ENCODE measurements at regions not wholly inside any gene's neighbourhood (a gene's known extent, or its start where the extent isn't known, plus 50 kb on each side); places are given as distances from the start of the nearest gene placed in this dataset.

- H3K4me1 ChIP-seq (ENCODE audit: insufficient read depth, low read length): peaks cover 14% of the 10 kb centered on the region; the same call in 1 of the 2 replicates
- H3K9ac ChIP-seq (ENCODE audit: low read depth, low read length): no peak overlapping the region
- no peaks in the 10 kb centered on the region for H3K9me3 ChIP-seq (ENCODE audit: control insufficient read depth, insufficient read depth, low read length)
- H3K36me3 ChIP-seq (ENCODE audit: insufficient read depth, low read length): no peaks in the 10 kb centered on the region
Observed at GRCh38 chr13:106401081-106401480, 134.4 kb downstream of the EFNB2 start.

- Histone ChIP-seq H3K36me3 (ENCODE audit: insufficient read depth, low read length) (no peaks in the 10 kb centered on the region), H3K9me3 (ENCODE audit: control insufficient read depth, insufficient read depth, low read length) (no peaks in the 10 kb centered on the region), H3K4me1 (ENCODE audit: insufficient read depth, low read length) (peaks cover 14% of the 10 kb centered on the region; the same call in 1 of the 2 replicates), H3K9ac (ENCODE audit: low read depth, low read length) (no peak overlapping the region)
Observed at GRCh38 chr13:106400289-106400688, 135.2 kb downstream of the EFNB2 start.

- Histone ChIP-seq H3K36me3 (ENCODE audit: insufficient read depth, low read length) (no peaks in the 10 kb centered on the region), H3K9ac (ENCODE audit: low read depth, low read length) (no peak overlapping the region), H3K4me1 (ENCODE audit: insufficient read depth, low read length) (peaks cover 14% of the 10 kb centered on the region; the same call in 1 of the 2 replicates), H3K9me3 (ENCODE audit: control insufficient read depth, insufficient read depth, low read length) (no peaks in the 10 kb centered on the region)
Observed at GRCh38 chr13:106398289-106398688, 137.2 kb downstream of the EFNB2 start.

GRCh38 chr13:106393776-106394175 is 141.7 kb downstream of the EFNB2 start:
- Histone ChIP-seq H3K36me3 (ENCODE audit: insufficient read depth, low read length) (no peaks in the 10 kb centered on the region), H3K9ac (ENCODE audit: low read depth, low read length) (no peak overlapping the region), H3K4me1 (ENCODE audit: insufficient read depth, low read length) (0 out of 2 replicates have a peak, but pooled peaks cover 8% of the 10 kb centered on the region), H3K9me3 (ENCODE audit: control insufficient read depth, insufficient read depth, low read length) (no peaks in the 10 kb centered on the region; the same call in 1 of the 2 replicates)

GRCh38 chr13:106391681-106392080 is 143.8 kb downstream of the EFNB2 start:
- Histone ChIP-seq H3K9me3 (ENCODE audit: control insufficient read depth, insufficient read depth, low read length) (no peaks in the 10 kb centered on the region; the same call in 1 of the 2 replicates), H3K4me1 (ENCODE audit: insufficient read depth, low read length) (0 out of 2 replicates have a peak, but pooled peaks cover 7% of the 10 kb centered on the region), H3K9ac (ENCODE audit: low read depth, low read length) (no peak overlapping the region), H3K36me3 (ENCODE audit: insufficient read depth, low read length) (no peaks in the 10 kb centered on the region)

GRCh38 chr13:106391271-106391670 is 144.2 kb downstream of the EFNB2 start:
- H3K9me3 ChIP-seq (ENCODE audit: control insufficient read depth, insufficient read depth, low read length): no peaks in the 10 kb centered on the region; the same call in 1 of the 2 replicates
- 0 out of 2 replicates have a peak, but pooled peaks cover 7% of the 10 kb centered on the region for H3K4me1 ChIP-seq (ENCODE audit: insufficient read depth, low read length)
- no peak overlapping the region for H3K9ac ChIP-seq (ENCODE audit: low read depth, low read length)
- H3K36me3 ChIP-seq (ENCODE audit: insufficient read depth, low read length): no peaks in the 10 kb centered on the region

GRCh38 chr13:106390367-106390766 is 145.1 kb downstream of the EFNB2 start:
- H3K9me3 ChIP-seq (ENCODE audit: control insufficient read depth, insufficient read depth, low read length): no peaks in the 10 kb centered on the region; the same call in 1 of the 2 replicates
- H3K36me3 ChIP-seq (ENCODE audit: insufficient read depth, low read length): no peaks in the 10 kb centered on the region
- no peak overlapping the region for H3K9ac ChIP-seq (ENCODE audit: low read depth, low read length)
- H3K4me1 ChIP-seq (ENCODE audit: insufficient read depth, low read length): peaks cover 8% of the 10 kb centered on the region; the same call in 1 of the 2 replicates

- H3K4me1 ChIP-seq (ENCODE audit: insufficient read depth, low read length): peaks cover 23% of the 10 kb centered on the region
- no peak overlapping the region for H3K9ac ChIP-seq (ENCODE audit: low read depth, low read length)
- H3K9me3 ChIP-seq (ENCODE audit: control insufficient read depth, insufficient read depth, low read length): no peaks in the 10 kb centered on the region; the same call in 1 of the 2 replicates
- no peaks in the 10 kb centered on the region for H3K36me3 ChIP-seq (ENCODE audit: insufficient read depth, low read length)
Observed at GRCh38 chr13:106385654-106386053, 149.8 kb downstream of the EFNB2 start.

- Histone ChIP-seq H3K36me3 (ENCODE audit: insufficient read depth, low read length) (no peaks in the 10 kb centered on the region), H3K4me1 (ENCODE audit: insufficient read depth, low read length) (peaks cover 16% of the 10 kb centered on the region), H3K9ac (ENCODE audit: low read depth, low read length) (no peak overlapping the region), H3K9me3 (ENCODE audit: control insufficient read depth, insufficient read depth, low read length) (no peaks in the 10 kb centered on the region; the same call in 1 of the 2 replicates)
Observed at GRCh38 chr13:106384516-106384915, 150.9 kb downstream of the EFNB2 start.

- no peaks in the 10 kb centered on the region for H3K36me3 ChIP-seq (ENCODE audit: insufficient read depth, low read length)
Observed at GRCh38 chr13:106383791-106384190, 151.7 kb downstream of the EFNB2 start.

GRCh38 chr13:106382534-106382933 is 152.9 kb downstream of the EFNB2 start:
- H3K4me1 ChIP-seq (ENCODE audit: insufficient read depth, low read length): peaks cover 16% of the 10 kb centered on the region
- no peaks in the 10 kb centered on the region for H3K9me3 ChIP-seq (ENCODE audit: control insufficient read depth, insufficient read depth, low read length)
- H3K9ac ChIP-seq (ENCODE audit: low read depth, low read length): no peak overlapping the region
- H3K36me3 ChIP-seq (ENCODE audit: insufficient read depth, low read length): no peaks in the 10 kb centered on the region

More at GRCh38 chr13:106383791-106384190, 151.7 kb downstream of the EFNB2 start:
- no peaks in the 10 kb centered on the region; the same call in 1 of the 2 replicates for H3K9me3 ChIP-seq (ENCODE audit: control insufficient read depth, insufficient read depth, low read length)
- H3K9ac ChIP-seq (ENCODE audit: low read depth, low read length): no peak overlapping the region
- peaks cover 16% of the 10 kb centered on the region for H3K4me1 ChIP-seq (ENCODE audit: insufficient read depth, low read length)

- Histone ChIP-seq H3K9ac (ENCODE audit: low read depth, low read length) (no peak overlapping the region), H3K4me1 (ENCODE audit: insufficient read depth, low read length) (peaks cover 16% of the 10 kb centered on the region), H3K36me3 (ENCODE audit: insufficient read depth, low read length) (no peaks in the 10 kb centered on the region), H3K9me3 (ENCODE audit: control insufficient read depth, insufficient read depth, low read length) (no peaks in the 10 kb centered on the region)
Observed at GRCh38 chr13:106381091-106381490, 154.4 kb downstream of the EFNB2 start.

GRCh38 chr13:106377931-106378662 is 157.4 kb downstream of the EFNB2 start:
- Histone ChIP-seq H3K36me3 (ENCODE audit: insufficient read depth, low read length) (no peaks in the 10 kb centered on the region), H3K9me3 (ENCODE audit: control insufficient read depth, insufficient read depth, low read length) (no peaks in the 10 kb centered on the region), H3K4me1 (ENCODE audit: insufficient read depth, low read length) (no peaks in the 10 kb centered on the region; the same call in none of the 2 replicates), H3K9ac (ENCODE audit: low read depth, low read length) (no peak overlapping the region)

GRCh38 chr13:106377341-106377740 is 158.1 kb downstream of the EFNB2 start:
- Histone ChIP-seq H3K9me3 (ENCODE audit: control insufficient read depth, insufficient read depth, low read length) (no peaks in the 10 kb centered on the region), H3K36me3 (ENCODE audit: insufficient read depth, low read length) (no peaks in the 10 kb centered on the region), H3K4me1 (ENCODE audit: insufficient read depth, low read length) (no peaks in the 10 kb centered on the region; the same call in 1 of the 2 replicates), H3K9ac (ENCODE audit: low read depth, low read length) (no peak overlapping the region)
